ENCODE measurements at regions not wholly inside any gene's neighbourhood (a gene's known extent, or its start where the extent isn't known, plus 50 kb on each side); places are given as distances from the start of the nearest gene placed in this dataset.
A peak's percentile ranks its signal among the peaks of the same experiment; 100 is the strongest.

DNA sequence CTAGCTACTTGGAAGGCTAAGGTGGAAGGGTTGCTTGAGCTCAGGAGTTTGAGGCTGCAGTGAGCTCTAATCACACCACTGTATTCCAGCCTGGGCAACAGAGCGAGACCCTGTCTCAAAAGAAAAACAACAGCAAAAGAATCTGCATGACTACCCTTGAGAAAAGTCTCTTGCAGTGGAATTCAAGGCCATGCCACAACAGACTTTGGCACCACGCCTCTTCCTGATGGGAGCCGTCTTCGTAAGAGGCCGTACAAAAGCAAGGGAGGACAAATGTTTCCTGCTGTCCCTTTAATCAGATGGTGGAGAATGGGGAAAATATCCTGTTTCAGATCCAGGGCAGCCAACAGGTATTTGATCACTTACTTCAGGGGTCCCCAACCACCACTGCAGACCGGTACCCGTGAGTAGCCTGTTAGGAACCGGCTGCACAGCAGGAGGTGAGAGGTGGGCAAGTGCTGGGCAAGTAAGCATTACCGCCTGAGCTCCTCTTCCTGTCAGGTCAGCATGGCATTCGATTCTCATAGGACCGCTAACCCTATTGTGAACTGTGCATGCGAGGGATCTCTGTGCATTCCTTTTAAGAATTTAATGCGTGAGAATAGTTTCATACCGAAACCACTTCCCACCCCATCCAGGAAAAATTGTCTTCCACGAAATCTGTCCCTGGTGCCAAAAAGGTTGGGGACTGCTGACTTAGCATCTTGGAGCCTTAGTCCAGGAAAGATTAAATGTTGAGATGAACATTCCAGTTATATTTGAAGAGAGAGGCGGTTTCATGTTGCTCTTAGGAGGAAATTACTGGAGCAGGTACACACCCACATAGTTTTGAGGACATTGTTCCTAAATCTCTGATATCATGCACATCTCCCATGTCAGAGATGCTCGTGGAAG is 94.4 kb upstream of the XPO1 start:
- DNase-seq (ENCODE audit: low read depth): no peak
- TF ChIP-seq, protein P1, sequence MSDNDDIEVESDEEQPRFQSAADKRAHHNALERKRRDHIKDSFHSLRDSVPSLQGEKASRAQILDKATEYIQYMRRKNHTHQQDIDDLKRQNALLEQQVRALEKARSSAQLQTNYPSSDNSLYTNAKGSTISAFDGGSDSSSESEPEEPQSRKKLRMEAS (IDR thresholded peaks at IDR 0.05; ENCODE audit: low read depth, low read length): no peak
- TF ChIP-seq, protein P2, sequence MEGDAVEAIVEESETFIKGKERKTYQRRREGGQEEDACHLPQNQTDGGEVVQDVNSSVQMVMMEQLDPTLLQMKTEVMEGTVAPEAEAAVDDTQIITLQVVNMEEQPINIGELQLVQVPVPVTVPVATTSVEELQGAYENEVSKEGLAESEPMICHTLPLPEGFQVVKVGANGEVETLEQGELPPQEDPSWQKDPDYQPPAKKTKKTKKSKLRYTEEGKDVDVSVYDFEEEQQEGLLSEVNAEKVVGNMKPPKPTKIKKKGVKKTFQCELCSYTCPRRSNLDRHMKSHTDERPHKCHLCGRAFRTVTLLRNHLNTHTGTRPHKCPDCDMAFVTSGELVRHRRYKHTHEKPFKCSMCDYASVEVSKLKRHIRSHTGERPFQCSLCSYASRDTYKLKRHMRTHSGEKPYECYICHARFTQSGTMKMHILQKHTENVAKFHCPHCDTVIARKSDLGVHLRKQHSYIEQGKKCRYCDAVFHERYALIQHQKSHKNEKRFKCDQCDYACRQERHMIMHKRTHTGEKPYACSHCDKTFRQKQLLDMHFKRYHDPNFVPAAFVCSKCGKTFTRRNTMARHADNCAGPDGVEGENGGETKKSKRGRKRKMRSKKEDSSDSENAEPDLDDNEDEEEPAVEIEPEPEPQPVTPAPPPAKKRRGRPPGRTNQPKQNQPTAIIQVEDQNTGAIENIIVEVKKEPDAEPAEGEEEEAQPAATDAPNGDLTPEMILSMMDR (IDR thresholded peaks at IDR 0.05; ENCODE audit: low read depth, low read length): no peak
- TF ChIP-seq MYC (IDR thresholded peaks at IDR 0.05; ENCODE audit: low read depth, low read length) (no peak), POLR2A (IDR thresholded peaks at IDR 0.05; ENCODE audit: extremely low read depth, insufficient read length) (no peak)

DNA sequence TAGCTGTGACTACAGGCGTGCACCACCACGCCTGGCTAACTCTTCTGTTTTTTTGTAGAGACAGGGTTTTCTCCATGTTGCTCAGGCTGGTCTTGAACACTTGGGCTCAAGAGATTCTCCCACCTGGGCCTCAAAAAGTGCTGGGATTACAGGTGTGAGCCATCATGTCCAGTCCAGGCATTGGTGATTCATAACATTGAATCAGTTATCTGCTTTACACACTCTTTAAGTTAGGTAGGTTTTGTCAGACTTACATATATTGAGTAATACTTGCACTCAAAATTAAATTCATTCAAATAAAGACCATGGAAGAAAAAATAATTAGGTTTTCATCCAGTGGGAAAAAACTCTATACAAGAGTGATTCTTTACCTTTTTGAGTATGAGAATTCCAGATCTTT is 93.2 kb upstream of the XPO1 start:
- H3K4me3 ChIP-seq (ENCODE audit: low read depth, low read length): no peak overlapping the region
- DNase-seq (ENCODE audit: low read depth): no peak
- TF ChIP-seq, protein P1 (IDR thresholded peaks at IDR 0.05; ENCODE audit: low read depth, low read length): no peak

More for the DNA sequence above, 94.4 kb upstream of the XPO1 start:
- no peak overlapping the region for H3K4me3 ChIP-seq (ENCODE audit: low read depth, low read length)

DNA sequence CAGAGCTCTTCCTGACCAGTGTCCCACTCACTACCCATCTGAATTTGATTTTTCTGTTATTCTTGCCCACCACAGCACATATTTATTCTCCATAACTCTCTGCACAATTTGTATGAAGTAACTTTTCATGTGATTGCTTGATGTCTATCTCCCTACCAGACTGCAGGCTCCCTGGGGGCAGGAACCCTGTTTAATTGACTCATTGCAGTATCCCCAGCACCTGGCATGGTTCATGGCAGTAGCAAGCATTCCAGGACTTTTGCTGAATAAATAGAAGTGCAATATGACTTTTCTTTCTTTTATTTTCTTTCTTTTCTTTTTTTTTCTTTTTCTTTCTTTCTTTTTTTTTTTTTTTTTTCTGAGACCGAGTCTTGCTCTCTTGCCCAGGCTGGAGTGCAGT is 88.7 kb upstream of the XPO1 start:
- no peak for DNase-seq (ENCODE audit: low read depth)
- TF ChIP-seq, protein P1 (IDR thresholded peaks at IDR 0.05; ENCODE audit: low read depth, low read length): no peak
- no peak for TF ChIP-seq POLR2A (IDR thresholded peaks at IDR 0.05; ENCODE audit: extremely low read depth, insufficient read length)
- TF ChIP-seq, protein P2 (IDR thresholded peaks at IDR 0.05; ENCODE audit: low read depth, low read length): no peak
- no peak for TF ChIP-seq MYC (IDR thresholded peaks at IDR 0.05; ENCODE audit: low read depth, low read length)
- H3K4me3 ChIP-seq (ENCODE audit: low read depth, low read length): no peak overlapping the region

DNA sequence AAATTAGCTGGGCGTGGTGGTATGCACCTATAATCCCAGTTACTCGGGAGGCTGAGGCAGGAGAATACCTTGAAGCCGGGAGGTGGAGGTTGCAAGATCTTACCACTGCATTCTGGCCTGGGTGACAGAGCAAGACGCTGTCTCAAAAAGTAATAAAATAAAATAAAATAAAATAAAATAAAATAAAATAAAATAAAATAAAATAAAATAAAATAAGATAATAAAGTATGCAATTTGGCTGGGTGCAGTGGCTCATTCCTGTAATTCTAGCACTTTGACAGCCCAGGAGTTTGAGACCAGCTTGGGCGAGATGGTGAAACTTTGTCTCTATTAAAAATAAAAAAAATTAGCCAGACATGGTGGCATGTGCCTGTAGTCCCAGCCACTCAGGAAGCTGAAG is 85.6 kb upstream of the XPO1 start:
- DNase-seq (ENCODE audit: low read depth): no peak
- TF ChIP-seq POLR2A (IDR thresholded peaks at IDR 0.05; ENCODE audit: extremely low read depth, insufficient read length) (no peak), MYC (IDR thresholded peaks at IDR 0.05; ENCODE audit: low read depth, low read length) (no peak)
- TF ChIP-seq, protein P2 (IDR thresholded peaks at IDR 0.05; ENCODE audit: low read depth, low read length): no peak
- TF ChIP-seq, protein P1 (IDR thresholded peaks at IDR 0.05; ENCODE audit: low read depth, low read length): no peak
- no peak overlapping the region for H3K4me3 ChIP-seq (ENCODE audit: low read depth, low read length)

DNA sequence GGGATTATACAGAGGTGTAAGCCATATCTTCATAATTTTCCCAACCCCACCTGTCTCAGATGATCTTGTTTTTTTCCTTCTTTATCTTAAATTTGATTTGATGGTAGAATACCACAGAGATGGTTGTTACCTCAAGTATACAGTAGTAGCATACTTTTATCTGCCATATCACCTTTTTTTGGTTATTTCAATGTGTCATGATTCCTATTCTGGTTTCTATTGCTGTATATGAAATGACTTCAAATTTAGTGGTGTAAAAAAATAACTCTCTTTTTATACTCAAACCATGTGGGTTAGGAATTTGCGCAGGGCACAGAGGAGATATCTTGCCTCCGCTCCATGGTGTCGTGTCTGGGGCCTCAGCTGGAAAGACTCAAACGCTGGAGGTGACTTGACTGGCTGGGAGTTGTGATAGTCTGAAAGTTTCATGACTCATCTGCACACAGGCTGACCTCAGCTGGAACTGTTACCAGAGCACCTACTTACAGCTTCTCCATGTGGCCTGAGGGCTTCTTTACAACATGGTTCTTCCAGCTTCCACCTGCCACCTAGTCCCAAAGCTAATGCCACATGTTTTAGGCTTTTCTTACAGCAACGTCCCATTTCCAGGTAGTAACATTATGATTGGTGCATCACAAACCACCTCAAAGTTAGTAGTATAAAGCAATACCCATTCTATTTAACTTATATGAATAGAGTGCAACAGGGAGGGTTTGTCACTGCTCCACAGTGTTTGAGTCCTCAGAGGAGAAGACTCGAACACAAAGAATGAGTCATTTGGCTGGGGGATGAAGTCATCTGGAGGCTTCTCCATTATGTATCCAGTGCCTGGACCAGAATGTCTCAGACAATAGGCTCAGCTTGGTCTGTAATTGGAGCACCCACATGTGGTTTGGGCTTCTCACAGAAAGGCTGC is 82.3 kb upstream of the XPO1 start:
- TF ChIP-seq, protein P2 (IDR thresholded peaks at IDR 0.05; ENCODE audit: low read depth, low read length): no peak
- TF ChIP-seq, protein P1 (IDR thresholded peaks at IDR 0.05; ENCODE audit: low read depth, low read length): peak; percentile 59
- peak; percentile 76 for TF ChIP-seq MYC (IDR thresholded peaks at IDR 0.05; ENCODE audit: low read depth, low read length)
- no peak for TF ChIP-seq POLR2A (IDR thresholded peaks at IDR 0.05; ENCODE audit: extremely low read depth, insufficient read length)
- DNase-seq (ENCODE audit: low read depth): peak; percentile 76
- no peak overlapping the region for H3K4me3 ChIP-seq (ENCODE audit: low read depth, low read length)

All from NB4 (cell line).